ENCODE measurements at regions not wholly inside any gene's neighbourhood (a gene's known extent, or its start where the extent isn't known, plus 50 kb on each side); places are given as distances from the start of the nearest gene placed in this dataset.

GRCh38 chr4:37160653-37161052, 83.9 kb upstream of the NWD2 start:
- Mint-ChIP-seq H3K4me1 (ENCODE audit: low read depth in 2 of 2) (no peaks in the 10 kb centered on the region), H3K4me3 (no peak overlapping the region), H3K9me3 (no peaks in the 10 kb centered on the region), H3K27ac (no peak overlapping the region), H3K36me3 (ENCODE audit: insufficient read depth) (no peaks in the 10 kb centered on the region), H3K27me3 (no peaks in the 10 kb centered on the region)
- ATAC-seq (replicated peaks) = no peak
- DNase-seq = no peak

GRCh38 chr4:37165844-37166243, 78.7 kb upstream of the NWD2 start:
- H3K4me3 Mint-ChIP-seq = no peak overlapping the region
- H3K36me3 Mint-ChIP-seq (ENCODE audit: insufficient read depth) = no peaks in the 10 kb centered on the region
- no peaks in the 10 kb centered on the region for H3K9me3 Mint-ChIP-seq
- H3K27ac Mint-ChIP-seq = no peak overlapping the region
- H3K27me3 Mint-ChIP-seq = no peaks in the 10 kb centered on the region
- DNase-seq = no peak
- no peak for ATAC-seq (replicated peaks)
- H3K4me1 Mint-ChIP-seq (ENCODE audit: low read depth in 2 of 2) = no peaks in the 10 kb centered on the region

DNA sequence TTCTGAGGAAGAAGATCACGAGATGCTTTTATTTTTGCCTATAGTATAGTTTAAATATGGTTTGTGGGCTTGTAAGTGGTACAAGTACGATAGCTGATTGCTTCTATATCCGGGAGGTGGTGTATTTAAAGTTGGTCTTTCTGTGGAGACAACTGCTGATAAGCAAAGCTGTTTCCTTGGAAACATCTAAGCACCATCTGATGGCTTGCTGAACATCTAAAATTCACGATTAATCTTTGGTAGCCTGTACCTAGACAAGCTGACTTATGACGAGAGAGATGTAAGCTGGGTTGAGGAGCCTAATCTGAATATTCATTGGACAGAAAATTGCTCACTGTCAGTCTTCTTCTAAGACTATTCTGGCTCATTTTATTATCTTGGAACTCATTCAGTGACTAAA, 74.6 kb upstream of the NWD2 start:
- DNase-seq (no peak), ATAC-seq (replicated peaks) (no peak)
- H3K4me3 Mint-ChIP-seq = no peak overlapping the region
- no peaks in the 10 kb centered on the region for H3K4me1 Mint-ChIP-seq (ENCODE audit: low read depth in 2 of 2)
- no peak overlapping the region for H3K27ac Mint-ChIP-seq
- H3K36me3 Mint-ChIP-seq (ENCODE audit: insufficient read depth) = no peaks in the 10 kb centered on the region
- H3K9me3 Mint-ChIP-seq = no peaks in the 10 kb centered on the region
- no peaks in the 10 kb centered on the region for H3K27me3 Mint-ChIP-seq

- H3K36me3 Mint-ChIP-seq (ENCODE audit: insufficient read depth) = no peaks in the 10 kb centered on the region
- ATAC-seq (replicated peaks) (no peak), DNase-seq (no peak)
- H3K9me3 Mint-ChIP-seq = peaks cover 2 to 11% of the 10 kb centered on the region in 2 donors
- H3K27me3 Mint-ChIP-seq = no peaks in the 10 kb centered on the region
- no peak overlapping the region for H3K4me3 Mint-ChIP-seq
- H3K4me1 Mint-ChIP-seq (ENCODE audit: low read depth in 2 of 2) = no peaks in the 10 kb centered on the region
- H3K27ac Mint-ChIP-seq = no peak overlapping the region
Measured at GRCh38 chr4:37188100-37188499, 56.4 kb upstream of the NWD2 start.

Data from effector memory CD8-positive, alpha-beta T cell (primary cell).